GM18502 (cell line): ENCODE measurements at regions not wholly inside any gene's neighbourhood (a gene's known extent, or its start where the extent isn't known, plus 50 kb on each side); places are given as distances from the start of the nearest gene placed in this dataset.

Experiments used
- ATAC-seq: cut with Tn5 transposase; IDR thresholded peaks from one replicate; pipeline ENCODE4 v1.9.1; 2021; ENCODE audit warnings: mild to moderate bottlenecking; ENCODE audit not compliant: unreplicated experiment, poor library complexity

DNA sequence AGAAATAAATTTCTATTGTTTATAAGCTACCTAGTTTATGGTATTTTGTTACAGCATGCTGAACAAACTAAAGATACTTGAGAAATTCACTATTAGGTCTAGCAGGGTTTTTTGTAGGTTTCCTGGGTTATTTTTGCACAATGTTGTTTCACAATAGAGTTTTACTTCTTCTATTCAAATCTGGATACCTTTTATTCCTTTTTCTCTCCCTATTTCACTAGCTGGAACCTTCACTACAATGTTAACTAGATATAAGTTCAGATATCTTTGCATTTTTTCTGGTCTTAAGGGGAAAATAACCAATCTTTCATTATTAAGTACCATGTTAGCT, 237.7 kb upstream of the CITED2 start:
- no peak for ATAC-seq

DNA sequence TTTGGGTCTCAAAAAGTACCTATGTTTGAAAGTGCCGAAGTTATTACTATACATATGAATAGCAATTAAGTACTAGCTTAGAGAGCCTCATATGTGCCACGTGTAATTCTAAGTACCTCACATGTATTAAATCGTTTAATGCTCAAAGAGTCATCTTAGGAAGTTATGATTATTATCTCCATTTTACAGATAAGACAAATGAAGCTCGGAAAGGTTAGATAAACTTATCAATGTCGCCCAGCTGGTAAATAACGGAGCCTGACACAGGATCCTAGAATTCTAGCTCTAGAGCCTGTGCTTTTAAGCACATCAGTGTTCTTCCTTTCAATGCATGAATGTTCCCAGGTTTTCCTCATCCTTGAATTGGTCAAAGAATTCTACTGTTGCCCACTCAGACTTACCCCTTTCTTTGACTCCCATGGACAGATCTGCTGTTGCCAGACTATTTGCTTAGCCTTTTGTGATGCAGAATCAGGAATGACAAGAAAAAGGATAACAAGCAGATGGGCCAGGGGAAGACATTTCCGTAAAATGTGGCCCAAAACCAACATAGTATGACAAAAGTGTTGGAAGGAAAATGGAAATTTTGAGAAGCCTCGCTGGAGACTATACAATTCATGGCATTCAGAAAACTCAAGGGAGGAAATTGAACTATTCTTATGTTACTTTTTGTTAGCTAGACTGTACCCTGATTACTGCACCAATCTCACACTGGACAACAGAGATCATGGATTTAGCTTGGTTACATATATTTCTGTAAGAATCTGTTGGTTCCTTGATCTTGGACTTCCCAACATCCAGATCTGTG, 237.1 kb upstream of the CITED2 start:
- ATAC-seq, result no peak

DNA sequence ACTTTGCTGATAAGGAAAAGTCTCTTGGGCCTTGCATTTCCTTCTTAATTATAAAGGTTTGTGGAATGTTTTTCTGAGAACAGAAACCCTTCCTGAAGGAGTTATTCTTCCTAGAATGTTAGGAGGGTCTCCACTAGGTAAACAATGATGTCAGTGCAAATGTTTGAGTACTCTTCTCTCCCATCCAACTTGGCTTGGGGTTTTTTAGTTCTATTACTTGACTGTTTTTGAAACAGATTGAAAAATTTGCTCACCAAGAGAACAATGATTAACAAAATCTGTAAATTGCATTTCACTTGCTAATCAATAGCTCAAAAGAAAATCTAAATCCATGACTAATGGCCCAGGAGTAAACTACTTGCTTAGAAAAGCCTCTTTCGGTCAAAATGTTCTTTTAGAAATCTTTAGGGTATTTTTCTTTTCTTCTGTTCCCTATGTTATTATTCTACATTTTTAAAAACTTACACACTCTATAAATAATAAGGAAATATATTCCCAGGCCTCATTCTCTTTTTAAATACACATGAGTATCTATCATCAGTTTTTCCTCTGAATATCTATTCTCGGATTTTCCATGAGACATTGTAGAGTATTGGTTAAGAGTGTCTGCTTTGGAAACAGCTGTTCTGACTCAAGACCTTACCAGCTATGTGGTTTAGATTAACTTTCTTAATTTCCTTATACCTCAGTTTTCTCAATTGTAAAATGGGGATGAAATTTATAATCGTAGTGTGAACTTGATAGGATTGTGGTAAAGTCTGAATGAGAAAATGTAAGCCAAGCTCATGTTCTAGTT, 234.2 kb upstream of the CITED2 start:
- no peak for ATAC-seq

DNA sequence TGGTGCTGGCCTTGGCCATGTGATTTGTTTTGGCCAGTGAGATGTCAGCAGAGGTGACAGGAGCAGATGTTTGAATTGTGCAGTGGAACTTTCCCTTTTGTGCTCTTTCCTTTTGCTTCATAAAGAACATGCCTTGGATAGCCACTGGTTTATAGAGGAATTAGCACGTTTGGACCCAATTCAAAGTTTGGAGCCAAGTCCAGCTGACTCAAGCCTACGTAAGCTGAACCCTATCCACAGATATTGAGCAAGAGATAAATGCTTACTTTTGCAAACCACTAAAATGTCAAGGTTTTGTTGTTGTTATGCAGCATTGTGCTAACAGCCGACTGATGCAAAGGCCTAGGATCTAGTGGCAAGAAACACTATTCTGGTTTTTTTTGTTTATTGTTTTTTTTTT, 230.9 kb upstream of the CITED2 start:
- ATAC-seq, result no peak

DNA sequence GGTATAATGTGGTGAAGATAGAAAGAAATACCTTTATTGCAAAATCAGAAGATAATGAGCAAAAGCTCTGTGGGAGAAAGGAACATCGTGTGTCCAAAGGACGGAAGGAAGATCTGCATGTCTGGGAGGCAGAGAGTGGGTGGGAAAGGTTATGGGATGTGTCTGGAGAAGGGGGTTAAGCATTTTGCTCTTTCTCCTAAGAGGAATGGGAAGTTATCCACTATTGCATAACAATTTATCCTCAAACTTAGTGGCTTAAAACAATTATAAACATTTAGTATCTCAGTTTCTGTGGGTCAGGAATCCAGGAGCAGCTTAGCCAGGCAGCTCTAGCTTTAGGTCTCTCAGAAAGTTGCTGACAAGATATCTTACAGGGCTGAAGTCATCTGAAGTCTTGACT, 229.1 kb upstream of the CITED2 start:
- no peak for ATAC-seq

DNA sequence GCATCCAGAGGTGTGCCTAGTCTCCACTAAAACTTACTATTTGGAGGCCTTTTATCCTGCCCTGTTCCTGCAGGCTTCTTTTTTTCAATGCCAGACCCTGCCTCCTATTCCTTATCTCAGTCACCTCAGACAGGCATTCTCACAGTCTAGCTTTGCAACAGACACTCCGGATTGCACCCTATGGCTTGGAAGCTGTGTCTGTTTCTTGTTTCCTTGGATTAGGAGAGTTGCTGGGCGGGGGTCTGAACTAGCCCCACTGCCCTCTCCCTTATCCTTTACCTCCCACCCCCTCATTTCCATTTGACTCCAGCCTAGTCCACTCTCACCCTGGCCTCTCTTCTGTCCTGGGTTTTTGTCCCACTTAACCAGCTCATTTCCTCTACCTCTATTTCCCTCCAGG, 228.1 kb upstream of the CITED2 start:
- ATAC-seq, result no peak

DNA sequence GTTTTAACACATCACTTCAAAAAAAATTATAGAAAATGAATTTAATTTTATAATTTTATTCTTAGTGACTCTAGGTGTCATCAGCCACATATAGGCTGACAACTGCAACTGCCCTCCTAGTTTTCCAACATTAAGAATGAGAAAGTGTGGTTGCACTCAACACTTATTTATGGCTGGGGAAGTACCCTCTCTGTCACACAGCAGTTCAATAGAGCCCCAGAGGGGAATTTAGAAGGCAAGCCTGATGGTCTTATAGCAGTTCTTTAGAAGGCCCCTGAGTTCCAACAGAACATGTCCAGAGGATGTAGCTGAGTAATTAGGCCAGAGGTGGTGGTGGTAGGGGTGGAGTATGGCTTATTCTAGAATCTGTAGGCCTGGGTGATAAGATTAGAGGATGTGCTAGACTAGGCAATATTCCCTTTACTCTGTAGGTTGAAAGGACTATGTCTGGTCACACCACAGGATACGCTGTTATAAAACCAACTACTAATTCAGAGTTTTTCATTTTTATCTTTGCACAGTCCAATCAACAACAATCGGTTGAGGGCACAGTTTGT, 226.5 kb upstream of the CITED2 start:
- ATAC-seq, result peak; percentile 97

DNA sequence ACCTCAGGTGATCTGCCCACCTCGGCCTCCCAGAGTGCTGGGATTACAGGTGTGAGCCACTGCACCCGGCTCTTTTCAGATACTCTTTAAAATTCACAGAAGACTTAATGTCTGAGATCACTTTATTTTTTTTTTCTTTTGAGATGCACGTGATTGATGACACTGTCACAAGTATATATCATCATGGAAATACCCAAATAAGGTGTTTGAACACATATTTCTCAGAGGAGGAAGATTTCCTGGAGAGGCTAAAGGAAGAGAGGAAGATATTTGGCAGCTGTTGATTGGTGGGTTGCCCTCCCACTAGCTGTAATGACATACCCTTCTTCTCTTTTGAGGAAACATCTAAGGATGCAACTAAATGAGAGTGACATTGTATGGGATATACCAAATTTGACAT, 225.9 kb upstream of the CITED2 start:
- ATAC-seq, result peak; percentile 18

DNA sequence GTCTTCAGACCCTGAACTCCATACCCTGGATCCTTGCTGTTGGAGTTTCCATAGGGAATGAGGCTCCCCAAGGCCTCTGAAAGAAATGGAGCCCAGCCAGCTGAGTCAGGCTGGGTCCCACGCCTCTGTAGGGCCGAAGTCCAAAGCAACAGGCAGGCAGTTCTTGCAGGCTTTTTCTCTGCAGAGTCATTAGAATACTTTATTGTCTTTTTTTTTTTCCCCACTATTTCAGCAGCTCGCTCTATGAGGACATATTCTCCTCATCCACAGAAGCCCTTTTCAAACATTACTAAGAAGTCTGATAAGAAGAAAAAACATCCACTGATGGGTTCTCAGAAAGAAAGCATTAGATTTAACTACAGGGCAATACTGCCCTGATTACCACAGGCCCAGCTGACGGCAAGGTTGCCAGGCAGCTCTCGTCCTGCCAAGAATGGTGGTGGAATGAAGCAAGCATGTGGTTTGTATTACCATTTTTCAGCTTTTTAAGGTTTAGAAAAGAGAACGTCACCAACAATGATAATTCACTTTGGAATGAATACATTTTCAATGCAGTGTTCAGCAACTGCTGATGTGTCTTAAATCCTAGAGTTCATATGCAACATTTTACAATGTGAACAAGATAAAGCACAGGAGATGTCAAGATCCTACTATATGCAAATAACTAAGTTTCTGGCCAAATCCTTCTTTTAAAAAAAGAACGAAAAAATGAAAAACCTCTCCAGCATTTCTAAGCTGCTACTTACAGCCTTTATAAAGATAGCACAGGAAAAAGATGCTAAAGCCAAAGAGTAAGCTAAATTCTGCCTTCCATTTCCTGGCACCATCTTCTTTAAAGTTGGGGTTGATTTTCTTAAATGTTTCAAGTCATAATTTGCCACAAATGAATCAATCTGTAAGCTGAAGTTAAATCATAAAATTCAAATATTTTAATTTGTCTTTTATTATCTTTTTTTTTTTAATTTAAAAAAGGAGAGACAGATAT, 223.6 kb upstream of the CITED2 start:
- ATAC-seq, result no peak

DNA sequence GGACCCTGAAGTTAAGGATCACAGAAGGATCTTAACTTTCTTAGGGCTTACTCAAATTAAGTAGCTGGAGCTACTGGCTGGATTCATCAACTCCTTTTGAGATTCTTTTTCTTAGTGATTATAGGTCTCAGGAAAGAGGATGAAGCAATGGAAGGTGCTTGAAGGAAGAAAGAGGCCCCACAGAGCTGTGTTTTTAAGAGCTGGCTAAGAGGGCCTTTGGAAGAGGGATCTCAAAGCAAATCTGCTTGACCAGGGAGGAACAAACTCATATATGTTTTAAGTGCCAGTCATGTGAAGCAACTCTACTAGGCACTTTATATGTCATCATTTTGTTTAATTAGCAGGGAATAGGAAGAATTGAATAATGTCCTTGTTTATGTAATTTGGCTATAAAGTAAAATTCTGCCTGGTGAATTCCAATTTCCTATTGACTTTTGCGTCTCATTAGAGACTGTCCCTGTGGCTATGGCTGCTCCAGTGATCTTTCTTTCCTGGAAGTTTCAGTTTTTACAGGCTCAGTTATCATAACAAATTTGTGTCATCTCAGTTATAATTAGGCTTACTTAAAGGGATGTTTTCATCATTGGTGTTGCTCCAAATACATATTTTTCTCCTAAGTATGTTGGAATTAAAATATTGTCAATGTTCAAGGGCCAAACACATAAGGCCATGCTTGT, 222.8 kb upstream of the CITED2 start:
- no peak for ATAC-seq

DNA sequence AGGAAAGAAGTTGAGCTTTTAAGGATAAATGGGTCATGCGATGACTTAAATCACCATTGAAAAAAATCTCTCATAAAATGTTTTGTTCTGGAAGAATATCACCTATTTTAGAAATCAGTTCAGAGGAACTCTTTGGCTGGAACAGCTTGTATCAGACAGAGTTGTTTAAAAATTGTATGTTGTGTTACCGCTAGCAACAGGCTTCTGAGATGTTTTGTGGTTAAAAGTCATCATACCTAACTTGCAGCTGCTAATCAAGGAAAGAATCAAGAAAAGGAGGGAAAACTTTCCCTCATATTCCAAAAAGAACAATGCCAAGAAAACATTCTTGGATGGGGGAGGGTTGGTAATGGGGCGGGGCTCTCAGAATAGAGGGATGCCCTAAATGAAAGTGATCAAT, 220.7 kb upstream of the CITED2 start:
- ATAC-seq, result no peak

DNA sequence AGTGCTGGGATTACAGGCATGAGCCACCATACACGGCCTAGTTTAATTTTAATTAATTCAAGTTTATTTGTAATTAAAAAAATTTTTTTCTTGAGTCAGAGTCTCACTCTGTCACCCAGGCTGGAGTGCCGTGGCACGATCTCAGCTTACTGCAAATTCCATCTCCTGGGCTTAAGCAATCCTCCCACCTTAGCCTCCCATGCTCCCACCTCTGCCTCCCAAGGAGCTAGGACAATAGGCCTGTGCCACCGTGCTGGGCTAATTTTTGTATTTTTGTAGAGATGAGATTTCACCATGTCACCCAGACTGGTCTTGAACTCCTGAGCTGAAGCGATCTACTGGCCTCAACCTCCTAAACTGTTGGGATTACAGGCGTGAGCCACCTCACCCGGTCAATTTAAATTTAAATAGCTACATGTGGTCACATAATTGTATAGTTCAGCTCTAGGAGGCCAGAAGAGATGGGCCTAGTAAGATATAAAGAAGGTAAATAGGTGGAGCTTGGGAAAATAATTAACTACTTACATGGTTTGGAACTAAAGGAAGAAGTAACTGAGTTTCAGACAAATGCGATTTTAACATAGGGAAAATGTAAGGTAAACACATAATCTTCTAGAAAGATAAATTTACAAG, 220.0 kb upstream of the CITED2 start:
- no peak for ATAC-seq

DNA sequence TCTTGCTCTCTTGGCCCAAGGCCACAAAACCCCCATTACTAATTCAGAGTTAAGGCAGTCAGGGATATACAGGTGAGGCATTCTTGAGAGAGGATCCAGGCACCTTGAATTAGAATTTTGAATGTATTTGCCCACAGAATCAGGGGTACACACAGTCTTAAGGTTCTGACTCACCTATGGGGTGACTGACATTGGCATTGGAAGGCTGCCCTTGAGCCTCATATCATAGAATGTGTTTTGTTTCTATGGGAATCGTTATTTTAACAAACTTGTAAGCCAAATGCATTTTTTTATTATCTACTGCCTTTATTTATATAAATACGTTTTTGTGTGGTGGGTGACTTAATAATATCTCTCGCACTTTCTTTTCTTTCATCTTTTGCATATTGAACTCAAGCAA, 218.6 kb upstream of the CITED2 start:
- ATAC-seq, result no peak

DNA sequence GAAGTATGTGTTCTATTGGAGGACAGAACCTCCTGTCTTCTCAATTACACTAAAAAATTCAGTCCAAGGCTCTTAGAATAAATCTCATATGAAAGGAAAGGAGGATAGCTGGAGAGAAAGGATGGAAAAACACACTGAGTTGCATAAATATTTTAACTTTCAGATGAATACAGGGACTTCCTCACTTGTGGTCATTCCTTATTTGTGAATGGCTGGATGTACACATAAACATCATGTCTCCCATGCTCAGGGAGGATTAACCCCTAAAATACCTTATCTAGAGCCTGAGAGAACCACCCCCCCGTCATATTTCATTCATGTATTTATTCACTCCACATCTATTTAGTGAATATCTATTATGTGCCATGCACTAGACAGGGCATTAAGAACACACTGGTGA, 217.6 kb upstream of the CITED2 start:
- ATAC-seq, result no peak

DNA sequence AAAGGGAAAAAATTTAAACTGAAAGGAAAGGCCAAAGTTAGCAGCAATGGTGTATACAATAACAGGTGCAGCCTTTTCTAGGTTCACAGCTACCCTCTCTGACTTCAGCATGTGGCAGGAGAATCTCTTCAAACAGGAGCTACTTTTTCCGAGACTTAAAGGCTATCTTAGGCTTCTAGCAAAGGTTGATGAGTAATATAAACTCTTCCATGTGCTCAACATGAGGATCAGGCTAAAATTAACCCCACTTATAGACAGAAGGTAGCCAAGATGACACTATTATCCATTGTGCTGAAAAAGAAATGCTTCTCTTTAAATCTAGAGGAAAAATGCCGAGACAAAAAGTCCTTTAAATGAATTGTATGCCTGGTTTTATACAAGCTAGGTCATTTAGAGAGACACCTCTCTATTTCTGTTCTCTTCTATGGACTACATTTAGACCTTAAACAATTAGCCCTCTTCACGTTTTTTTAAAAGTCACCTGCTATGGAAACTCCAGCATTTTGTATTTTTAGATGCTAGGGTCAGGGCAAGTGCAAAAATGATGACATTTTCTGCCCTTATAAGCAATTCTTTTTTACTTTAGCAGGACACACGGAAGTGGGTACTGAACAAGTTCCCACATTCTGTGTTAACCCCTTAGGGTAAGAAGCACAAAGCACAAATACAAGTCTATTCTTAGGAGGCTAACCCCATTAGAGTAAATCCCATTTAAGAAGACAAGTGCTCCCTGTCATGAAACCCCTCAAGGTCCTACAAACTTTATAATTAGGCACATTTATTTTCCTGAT, 216.8 kb upstream of the CITED2 start:
- no peak for ATAC-seq

DNA sequence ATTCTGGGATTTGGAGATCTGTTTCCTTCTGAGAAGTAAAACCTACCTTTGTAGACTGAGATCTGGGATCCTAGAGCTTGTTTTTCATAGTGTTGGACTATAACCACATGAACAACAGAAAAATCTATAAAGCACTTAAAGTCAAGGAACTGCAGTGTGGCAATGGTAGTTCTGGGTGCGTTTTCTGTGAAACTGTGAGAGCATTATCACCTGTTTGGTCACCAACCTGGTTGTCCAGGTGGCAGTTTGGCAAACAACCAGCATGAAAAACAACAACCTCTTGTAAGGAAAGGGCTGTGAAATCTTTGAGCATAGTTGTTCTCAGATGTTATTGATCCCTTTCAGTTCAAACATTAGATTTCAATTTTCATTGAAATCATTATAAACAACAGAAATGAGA, 215.8 kb upstream of the CITED2 start:
- ATAC-seq, result no peak

DNA sequence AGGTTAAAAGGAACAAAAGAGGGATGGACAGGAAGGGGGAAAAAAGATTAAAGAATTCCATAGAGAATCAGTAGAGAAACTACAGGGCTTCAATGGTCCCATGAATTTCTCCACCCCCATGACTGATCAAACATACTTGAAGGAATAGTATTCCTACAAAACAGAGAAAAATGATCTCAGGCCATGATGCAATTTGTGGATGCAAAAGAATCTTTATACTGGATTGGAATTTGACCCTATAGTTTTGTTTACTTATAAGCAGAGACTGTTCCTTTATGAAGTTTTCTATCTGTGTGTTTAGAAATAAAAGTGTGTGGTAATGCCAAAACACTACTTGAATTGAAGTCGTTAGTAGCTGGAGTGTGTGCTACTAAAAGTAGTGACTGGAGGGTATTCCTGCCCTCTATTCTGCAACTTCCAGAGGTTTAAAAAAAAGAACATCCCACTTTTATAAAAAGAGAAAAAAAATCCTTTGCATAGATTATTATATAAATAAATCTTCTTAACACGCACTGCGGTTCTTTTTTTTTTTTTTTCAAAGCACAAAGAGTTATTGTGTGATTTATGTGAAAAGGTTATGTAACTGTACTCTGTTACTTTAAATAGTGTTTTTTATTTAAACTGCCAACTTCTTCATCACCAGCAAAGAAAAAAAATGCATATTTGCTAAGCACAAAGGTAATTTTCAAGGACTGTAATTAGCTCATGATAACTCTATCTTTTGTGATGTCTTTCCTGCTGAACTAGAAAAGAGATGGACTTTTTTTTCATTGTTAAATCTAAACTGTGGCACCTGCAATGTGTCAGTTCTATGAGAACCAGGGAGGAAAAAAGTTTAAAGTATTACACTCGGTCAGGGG, 214.5 kb upstream of the CITED2 start:
- no peak for ATAC-seq
